GM13977 (cell line): ENCODE measurements at regions not wholly inside any gene's neighbourhood (a gene's known extent, or its start where the extent isn't known, plus 50 kb on each side); places are given as distances from the start of the nearest gene placed in this dataset.
"Not testable (repeated sequence)": the region's sequence is repeated elsewhere in the genome, so short reads cannot be mapped to it uniquely, and the experiment has no call there.

Source experiments
- DNase-seq: peaks from one replicate; pipeline ENCODE4 v3.0.0; 2012; ENCODE audit warnings: low spot score
- CTCF ChIP-seq: IDR thresholded peaks from 2 replicates; pipeline ENCODE4 v1.5.1; 2012; ENCODE audit warnings: mild to moderate bottlenecking, control low read depth; ENCODE audit not compliant: insufficient read depth; ENCODE audit errors: extremely low read depth, missing control alignments
- in situ Hi-C: fragments of 300-500 bp; cut with MboI; formaldehyde crosslinking; loops from one replicate; pipeline ENCODE4 v1.12.0; 2022; ENCODE audit warnings: low sequenced_read_pairs, low pct_unique_long_range_greater_than_20kb, mixed read lengths, inconsistent platforms; ENCODE audit not compliant: unreplicated experiment

GRCh38 chr4:111334361-111334760 is 711.5 kb upstream of the PITX2 start:
- DNase-seq: no peak
- TF ChIP-seq CTCF: no peak
- in situ Hi-C loops: no loop called here

- DNase-seq, in situ Hi-C loops: not testable (repeated sequence)
Measured at GRCh38 chr4:111337186-111337876, 714.5 kb upstream of the PITX2 start.

GRCh38 chr4:111359602-111360001 is 736.7 kb upstream of the PITX2 start:
- DNase-seq: no peak
- in situ Hi-C loops: no loop called here
- TF ChIP-seq CTCF: no peak

- TF ChIP-seq CTCF: no peak
- in situ Hi-C loops: no loop called here
- DNase-seq: no peak
Measured at GRCh38 chr4:111360906-111361305, 738.0 kb upstream of the PITX2 start.

GRCh38 chr4:111362941-111363361 is 740.1 kb upstream of the PITX2 start:
- TF ChIP-seq CTCF: no peak
- in situ Hi-C loops: no loop called here
- no peak for DNase-seq

GRCh38 chr4:111377880-111378279 is 755.0 kb upstream of the PITX2 start:
- in situ Hi-C loops, DNase-seq: not testable (repeated sequence)

GRCh38 chr4:111388561-111388960 is 756.7 kb upstream of the FAM241A start:
- TF ChIP-seq CTCF: no peak
- no peak for DNase-seq
- in situ Hi-C loops: no loop called here

GRCh38 chr4:111391829-111392228 is 753.4 kb upstream of the FAM241A start:
- TF ChIP-seq CTCF: no peak
- in situ Hi-C loops: no loop called here
- no peak for DNase-seq
